ENCODE measurements at regions not wholly inside any gene's neighbourhood (a gene's known extent, or its start where the extent isn't known, plus 50 kb on each side); places are given as distances from the start of the nearest gene placed in this dataset.

GRCh38 chr12:88417531-88417930, 162.7 kb downstream of the KITLG start:
- no peak for DNase-seq (ENCODE audit: low read depth)

DNA sequence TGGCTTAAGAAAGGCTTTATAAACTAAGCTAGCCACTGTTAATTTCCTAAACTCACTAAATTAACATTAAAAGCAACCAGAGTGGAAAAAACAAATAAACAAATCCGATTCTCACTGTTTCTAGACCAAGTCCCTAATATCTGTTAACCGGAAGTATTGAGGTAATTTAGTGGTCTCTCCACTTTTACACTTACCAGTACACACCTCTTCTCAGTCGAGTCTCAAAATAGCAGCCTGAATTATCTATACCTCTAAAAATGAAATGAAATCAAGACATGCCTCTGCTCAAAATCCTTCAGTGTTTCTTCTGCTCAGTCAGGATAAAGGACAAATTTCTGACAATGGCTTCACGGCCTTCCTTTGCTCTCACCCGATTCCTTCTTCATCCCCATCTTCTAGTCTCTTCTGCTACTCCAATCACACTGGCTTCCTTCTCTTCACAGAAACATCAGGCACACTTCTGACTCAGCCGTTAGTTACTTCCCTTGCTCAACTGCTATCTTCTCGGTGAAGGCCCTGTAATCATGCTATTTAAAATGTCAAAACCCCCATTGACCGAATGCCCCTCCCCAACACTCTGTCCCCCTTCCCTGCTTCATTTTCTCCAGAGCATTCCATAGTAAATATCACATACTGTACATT, 161.3 kb downstream of the KITLG start:
- DNase-seq (ENCODE audit: low read depth): no peak

DNA sequence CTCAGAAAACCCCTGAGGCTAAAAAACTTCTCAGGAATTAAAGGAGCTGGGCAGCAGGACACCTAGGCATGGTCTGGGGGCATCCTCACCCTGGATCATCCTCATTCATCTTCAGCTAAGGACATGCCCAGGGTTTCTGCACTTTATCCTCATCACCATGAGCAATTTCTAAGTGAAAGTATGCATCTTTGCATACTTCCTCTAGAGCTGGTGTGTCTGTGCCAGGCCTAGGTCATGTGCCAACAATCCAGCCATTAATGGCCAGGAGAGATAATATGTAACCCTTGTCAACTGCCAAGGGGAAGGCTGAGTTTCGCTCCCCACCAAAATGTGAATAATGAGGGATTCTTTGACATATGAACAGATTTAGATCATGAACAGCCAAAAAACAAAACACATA, 160.5 kb downstream of the KITLG start:
- no peak for DNase-seq (ENCODE audit: low read depth)

GRCh38 chr12:88420457-88420856, 159.8 kb downstream of the KITLG start:
- DNase-seq (ENCODE audit: low read depth): peak; percentile 96

DNA sequence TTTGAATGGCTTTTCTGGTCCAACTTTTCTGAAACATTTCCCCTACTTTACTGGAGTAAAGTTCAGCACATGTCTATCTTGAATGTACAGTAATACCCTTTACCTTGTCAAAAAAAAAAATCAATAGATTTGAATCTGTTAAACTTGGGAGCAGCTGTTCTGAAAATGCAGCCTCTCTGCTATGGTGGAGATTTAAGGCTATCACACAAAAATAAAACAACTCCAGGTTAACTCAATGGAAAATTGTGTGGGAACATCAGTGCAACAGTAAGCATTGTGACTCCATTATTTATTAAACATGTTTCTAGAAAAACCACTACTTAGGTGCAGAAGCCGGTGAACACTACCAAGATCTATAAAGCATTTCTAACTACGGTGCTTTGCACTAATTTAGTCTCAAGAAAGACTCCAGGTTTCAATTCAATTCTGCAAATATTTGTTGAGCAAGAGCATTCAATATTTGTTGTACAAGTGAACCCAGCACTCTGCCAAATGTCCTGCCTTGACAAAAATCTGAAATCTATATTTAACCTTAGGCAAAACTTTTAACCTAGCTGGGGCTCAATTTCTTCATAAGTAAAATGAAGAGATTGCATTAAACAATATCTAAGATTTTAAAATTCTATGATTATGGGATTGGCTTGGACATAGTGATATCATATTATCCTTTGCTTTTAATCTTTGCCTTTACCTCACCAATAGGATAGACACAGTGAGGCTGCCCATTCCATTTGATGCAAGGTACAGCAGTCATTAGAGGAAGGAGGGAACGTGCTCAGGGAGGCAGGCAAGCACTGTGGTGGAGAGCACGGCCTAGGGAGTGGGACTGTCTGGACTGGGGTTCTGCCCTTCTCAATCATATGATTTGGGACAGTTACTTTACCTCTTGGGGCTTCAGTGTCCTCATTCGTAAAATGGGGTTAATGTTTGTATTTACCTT, 155.2 kb downstream of the KITLG start:
- no peak for DNase-seq (ENCODE audit: low read depth)

- no peak for DNase-seq (ENCODE audit: low read depth)
These were observed 151.9 kb downstream of the KITLG start for GRCh38 chr12:88428350-88428749.

GRCh38 chr12:88431246-88431645, 149.0 kb downstream of the KITLG start:
- no peak for DNase-seq (ENCODE audit: low read depth)

DNA sequence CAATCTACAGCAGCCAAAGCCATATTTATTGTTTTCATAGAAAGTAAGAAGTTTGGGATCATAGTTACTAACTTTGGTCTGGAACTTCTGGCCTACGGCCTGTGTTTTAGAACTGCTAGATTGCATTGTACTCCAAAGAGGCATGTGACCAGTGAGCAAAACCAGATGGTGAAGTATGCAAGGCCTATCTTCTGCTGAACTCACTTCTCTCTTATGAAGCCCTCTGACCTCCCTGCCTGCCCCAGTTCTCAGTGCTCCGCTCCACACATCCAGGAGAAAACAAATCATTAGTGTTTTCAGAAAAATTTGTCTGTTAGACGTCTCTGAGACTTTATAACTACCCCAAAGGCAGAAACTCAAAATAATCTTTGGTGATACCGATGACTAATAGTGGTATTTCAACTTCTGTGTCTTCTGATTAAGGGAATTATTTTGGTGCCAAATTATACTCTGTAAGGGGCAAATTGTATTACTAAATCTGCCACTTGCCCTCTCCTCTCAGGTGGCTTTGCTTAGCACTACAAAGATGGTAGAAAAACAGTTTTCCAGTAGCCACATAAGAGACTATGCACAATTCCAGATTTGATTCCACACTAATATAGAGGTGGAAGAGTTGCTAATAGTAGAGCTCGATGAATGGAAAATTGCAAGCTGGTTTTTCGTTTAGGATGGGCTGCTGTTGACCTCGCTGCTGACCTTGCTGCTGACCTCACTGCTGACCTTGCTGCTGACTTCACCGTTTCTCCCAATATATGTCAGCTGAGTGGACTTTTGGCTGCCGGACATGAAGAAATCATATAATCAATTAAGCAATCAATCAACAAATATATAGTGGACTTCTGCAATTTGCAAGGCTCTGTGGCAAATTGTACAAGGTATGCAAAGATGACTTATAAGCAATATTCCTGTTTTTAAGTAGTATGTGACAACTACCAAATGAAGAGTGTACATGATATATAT, 147.5 kb downstream of the KITLG start:
- no peak for DNase-seq (ENCODE audit: low read depth)

DNA sequence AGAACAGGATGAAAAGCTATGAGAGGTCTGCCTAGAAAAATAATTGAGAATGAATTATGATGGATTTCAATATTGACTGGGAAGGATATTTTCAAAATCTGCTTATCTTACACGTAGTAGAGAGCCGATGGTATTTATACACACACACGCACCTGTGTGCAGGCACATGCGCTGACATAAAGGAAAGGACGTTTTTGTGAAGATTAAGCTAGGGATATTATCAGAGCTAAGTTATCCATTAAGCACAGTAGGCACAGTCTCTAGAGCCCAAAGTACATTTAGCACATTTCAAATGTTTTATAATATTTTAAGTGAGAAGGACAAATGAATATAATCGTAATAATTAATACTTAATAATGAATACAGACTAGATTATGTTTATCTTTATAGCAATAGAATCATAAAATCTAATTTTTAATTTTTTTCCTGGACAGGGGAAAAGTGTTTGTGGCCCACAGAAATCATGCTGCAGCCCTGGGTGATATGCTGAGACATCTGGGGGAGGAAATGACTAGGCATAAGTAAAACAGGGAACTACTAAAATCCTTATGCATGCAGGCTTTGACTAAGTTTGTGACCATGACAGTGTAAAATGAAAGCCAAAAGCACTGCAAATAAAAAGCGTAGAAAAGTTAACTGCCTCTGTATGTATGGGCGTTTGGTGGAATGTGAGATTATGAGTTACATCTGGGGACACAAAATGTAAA, 146.1 kb downstream of the KITLG start:
- no peak for DNase-seq (ENCODE audit: low read depth)

GRCh38 chr12:88435334-88436076, 144.8 kb downstream of the KITLG start:
- no peak for DNase-seq (ENCODE audit: low read depth)

DNA sequence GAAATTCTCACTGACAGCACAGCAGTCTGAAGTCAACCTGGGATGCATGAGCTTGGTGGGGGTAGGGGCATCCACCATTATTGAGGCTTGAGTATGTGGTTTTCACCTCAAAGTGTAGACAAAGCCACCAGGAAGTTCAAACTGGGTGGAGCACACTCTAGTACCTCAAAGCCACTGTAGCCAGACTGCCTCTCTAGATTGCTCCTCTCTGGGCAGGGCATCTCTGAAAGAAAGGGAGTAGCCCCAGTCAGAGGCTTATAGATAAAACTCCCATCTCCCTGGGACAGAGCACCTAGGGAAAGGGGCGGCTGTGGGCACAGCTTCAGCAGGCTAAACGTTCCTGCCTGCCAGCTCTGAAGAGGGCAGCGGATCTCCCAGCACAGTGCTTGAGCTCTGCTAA, 143.0 kb downstream of the KITLG start:
- DNase-seq (ENCODE audit: low read depth): no peak

Measured in stromal cell of bone marrow (primary cell).